ENCODE measurements at regions not wholly inside any gene's neighbourhood (a gene's known extent, or its start where the extent isn't known, plus 50 kb on each side); places are given as distances from the start of the nearest gene placed in this dataset.

DNA sequence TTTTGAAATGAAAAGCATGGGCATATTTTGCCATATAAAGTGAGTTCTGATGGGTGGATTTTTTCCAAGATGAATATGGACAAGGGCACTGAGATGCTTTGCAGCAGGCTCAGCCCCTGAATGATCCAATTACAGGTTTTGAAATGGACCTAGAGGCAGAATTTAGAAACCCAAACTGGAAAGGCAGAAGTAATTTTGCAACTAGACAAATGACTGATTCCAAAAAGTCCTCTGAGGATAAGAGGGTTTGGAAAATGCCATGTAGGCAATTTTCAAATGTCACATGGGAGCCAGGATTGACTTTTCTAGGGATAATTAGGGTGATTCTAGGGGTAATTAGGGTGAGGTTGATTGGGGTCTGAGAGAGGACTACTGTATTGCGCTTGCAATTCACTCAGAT is 148.9 kb upstream of the ZNF648 start:
- no peak for DNase-seq (ENCODE audit: low read depth in 1 of 2, low spot score in 1 of 2)
- Histone ChIP-seq H3K27me3 (ENCODE audit: insufficient read depth, poor library complexity, severe bottlenecking) (no peaks in the 10 kb centered on the region), H3K4me3 (replicated peaks; ENCODE audit: insufficient read depth, low read length) (no peak overlapping the region), H3K27ac (replicated peaks) (no peak overlapping the region)
- no peak for TF ChIP-seq GABPA (IDR thresholded peaks at IDR 0.05; ENCODE audit: low read depth)
- no peak for TF ChIP-seq SPI1 (IDR thresholded peaks at IDR 0.05; ENCODE audit: borderline replicate concordance, low read depth)
- TF ChIP-seq, protein P1, sequence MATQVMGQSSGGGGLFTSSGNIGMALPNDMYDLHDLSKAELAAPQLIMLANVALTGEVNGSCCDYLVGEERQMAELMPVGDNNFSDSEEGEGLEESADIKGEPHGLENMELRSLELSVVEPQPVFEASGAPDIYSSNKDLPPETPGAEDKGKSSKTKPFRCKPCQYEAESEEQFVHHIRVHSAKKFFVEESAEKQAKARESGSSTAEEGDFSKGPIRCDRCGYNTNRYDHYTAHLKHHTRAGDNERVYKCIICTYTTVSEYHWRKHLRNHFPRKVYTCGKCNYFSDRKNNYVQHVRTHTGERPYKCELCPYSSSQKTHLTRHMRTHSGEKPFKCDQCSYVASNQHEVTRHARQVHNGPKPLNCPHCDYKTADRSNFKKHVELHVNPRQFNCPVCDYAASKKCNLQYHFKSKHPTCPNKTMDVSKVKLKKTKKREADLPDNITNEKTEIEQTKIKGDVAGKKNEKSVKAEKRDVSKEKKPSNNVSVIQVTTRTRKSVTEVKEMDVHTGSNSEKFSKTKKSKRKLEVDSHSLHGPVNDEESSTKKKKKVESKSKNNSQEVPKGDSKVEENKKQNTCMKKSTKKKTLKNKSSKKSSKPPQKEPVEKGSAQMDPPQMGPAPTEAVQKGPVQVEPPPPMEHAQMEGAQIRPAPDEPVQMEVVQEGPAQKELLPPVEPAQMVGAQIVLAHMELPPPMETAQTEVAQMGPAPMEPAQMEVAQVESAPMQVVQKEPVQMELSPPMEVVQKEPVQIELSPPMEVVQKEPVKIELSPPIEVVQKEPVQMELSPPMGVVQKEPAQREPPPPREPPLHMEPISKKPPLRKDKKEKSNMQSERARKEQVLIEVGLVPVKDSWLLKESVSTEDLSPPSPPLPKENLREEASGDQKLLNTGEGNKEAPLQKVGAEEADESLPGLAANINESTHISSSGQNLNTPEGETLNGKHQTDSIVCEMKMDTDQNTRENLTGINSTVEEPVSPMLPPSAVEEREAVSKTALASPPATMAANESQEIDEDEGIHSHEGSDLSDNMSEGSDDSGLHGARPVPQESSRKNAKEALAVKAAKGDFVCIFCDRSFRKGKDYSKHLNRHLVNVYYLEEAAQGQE (IDR thresholded peaks at IDR 0.05; ENCODE audit: insufficient replicate concordance, low read depth) = no peak
- no peak for TF ChIP-seq POLR2AphosphoS5 (IDR thresholded peaks at IDR 0.05; ENCODE audit: low read depth)
- TF ChIP-seq, protein P2, sequence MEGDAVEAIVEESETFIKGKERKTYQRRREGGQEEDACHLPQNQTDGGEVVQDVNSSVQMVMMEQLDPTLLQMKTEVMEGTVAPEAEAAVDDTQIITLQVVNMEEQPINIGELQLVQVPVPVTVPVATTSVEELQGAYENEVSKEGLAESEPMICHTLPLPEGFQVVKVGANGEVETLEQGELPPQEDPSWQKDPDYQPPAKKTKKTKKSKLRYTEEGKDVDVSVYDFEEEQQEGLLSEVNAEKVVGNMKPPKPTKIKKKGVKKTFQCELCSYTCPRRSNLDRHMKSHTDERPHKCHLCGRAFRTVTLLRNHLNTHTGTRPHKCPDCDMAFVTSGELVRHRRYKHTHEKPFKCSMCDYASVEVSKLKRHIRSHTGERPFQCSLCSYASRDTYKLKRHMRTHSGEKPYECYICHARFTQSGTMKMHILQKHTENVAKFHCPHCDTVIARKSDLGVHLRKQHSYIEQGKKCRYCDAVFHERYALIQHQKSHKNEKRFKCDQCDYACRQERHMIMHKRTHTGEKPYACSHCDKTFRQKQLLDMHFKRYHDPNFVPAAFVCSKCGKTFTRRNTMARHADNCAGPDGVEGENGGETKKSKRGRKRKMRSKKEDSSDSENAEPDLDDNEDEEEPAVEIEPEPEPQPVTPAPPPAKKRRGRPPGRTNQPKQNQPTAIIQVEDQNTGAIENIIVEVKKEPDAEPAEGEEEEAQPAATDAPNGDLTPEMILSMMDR (IDR thresholded peaks at IDR 0.05; ENCODE audit: insufficient read depth, low read length) = no peak

DNA sequence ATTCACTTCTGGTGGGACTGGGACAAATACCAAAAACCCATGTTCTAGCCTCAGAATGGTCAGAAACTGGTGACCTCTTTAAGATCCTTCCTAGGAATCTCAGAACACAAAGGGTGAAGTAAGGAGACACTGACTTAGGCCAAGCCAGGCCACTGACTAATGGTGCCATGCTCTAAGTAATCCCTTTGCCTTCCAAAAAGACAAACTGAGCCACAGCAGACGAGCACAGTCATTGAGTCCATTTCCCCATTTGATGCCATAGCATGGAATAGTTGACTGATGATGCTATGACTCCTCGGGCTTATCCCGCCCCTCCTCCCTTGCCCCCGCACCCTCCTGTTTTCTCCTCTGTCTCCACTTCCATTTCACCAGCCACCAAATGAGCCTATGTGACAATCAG is 145.8 kb upstream of the ZNF648 start:
- no peaks in the 10 kb centered on the region for H3K27me3 ChIP-seq (ENCODE audit: insufficient read depth, poor library complexity, severe bottlenecking)
- H3K27ac ChIP-seq (replicated peaks) = no peak overlapping the region
- H3K4me3 ChIP-seq (replicated peaks; ENCODE audit: insufficient read depth, low read length) = no peak overlapping the region
- TF ChIP-seq, protein P1 (IDR thresholded peaks at IDR 0.05; ENCODE audit: insufficient replicate concordance, low read depth) = no peak
- TF ChIP-seq, protein P2 (IDR thresholded peaks at IDR 0.05; ENCODE audit: insufficient read depth, low read length) = no peak
- DNase-seq (ENCODE audit: low read depth in 1 of 2, low spot score in 1 of 2) = no peak

DNA sequence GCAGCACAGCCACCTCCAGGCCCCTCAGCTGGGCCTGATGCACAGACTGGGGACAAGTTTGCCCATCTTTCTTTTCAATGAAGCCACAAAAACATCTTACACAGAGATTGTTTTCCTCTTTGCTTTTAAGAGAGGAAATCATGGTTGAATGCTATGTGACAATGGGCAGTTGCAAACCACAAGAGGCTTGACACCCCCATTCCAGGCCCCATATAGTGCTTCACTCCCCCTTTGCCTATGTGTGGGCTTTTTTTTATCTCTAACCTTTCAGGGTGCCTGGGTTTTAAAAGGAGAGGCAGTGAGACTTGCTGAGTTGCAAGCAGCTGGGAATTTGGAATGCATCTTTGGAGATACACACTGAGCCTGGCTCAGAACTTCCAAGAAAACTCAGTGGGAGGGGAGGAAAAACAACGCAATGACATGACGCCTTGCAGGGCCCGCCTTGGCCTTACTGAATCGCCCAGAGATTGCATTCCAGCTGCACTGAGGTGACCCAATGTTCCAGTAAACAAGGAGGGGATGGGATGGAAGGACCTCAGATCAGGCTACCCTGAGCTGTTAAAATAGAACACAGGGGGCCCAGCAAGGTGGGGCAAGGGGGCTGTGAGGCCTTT is 145.2 kb upstream of the ZNF648 start:
- H3K27me3 ChIP-seq (ENCODE audit: insufficient read depth, poor library complexity, severe bottlenecking) = no peaks in the 10 kb centered on the region
- DNase-seq (ENCODE audit: low read depth in 1 of 2, low spot score in 1 of 2) = no peak
- TF ChIP-seq POLR2AphosphoS5 (IDR thresholded peaks at IDR 0.05; ENCODE audit: low read depth) = no peak
- TF ChIP-seq SPI1 (IDR thresholded peaks at IDR 0.05; ENCODE audit: borderline replicate concordance, low read depth) = no peak
- TF ChIP-seq, protein P1 (IDR thresholded peaks at IDR 0.05; ENCODE audit: insufficient replicate concordance, low read depth) = no peak
- TF ChIP-seq, protein P2 (IDR thresholded peaks at IDR 0.05; ENCODE audit: insufficient read depth, low read length) = no peak
- TF ChIP-seq GABPA (IDR thresholded peaks at IDR 0.05; ENCODE audit: low read depth) = no peak

More for the DNA sequence above, 145.2 kb upstream of the ZNF648 start:
- Histone ChIP-seq H3K4me3 (replicated peaks; ENCODE audit: insufficient read depth, low read length) (no peak overlapping the region), H3K27ac (replicated peaks) (no peak overlapping the region)
